Sigmoid colon (tissue), 4 donors: ENCODE measurements at regions not wholly inside any gene's neighbourhood (a gene's known extent, or its start where the extent isn't known, plus 50 kb on each side); places are given as distances from the start of the nearest gene placed in this dataset.

Experiments
- CTCF ChIP-seq, 4 experiments: fragments of 450-650 bp in 3 of 4; fragments of 200-600 bp in 1 of 4; IDR thresholded peaks; one replicate each; pipeline ENCODE4 v1.5.1; 2016 to 2019; ENCODE audit warnings: antibody characterized with exemption in 4 of 4, mild to moderate bottlenecking in 3 of 4, moderate library complexity in 2 of 4
- EP300 ChIP-seq, 4 donors: sonication (generic); formaldehyde crosslinking; IDR thresholded peaks; one replicate each; pipeline ENCODE4 v1.6.1; 2017; ENCODE audit warnings: antibody characterized with exemption in 4 of 4
- POLR2AphosphoS5 ChIP-seq, 4 donors: sonication (generic); formaldehyde crosslinking; IDR thresholded peaks; one replicate each; pipeline ENCODE4 v1.6.1; 2017; ENCODE audit warnings: antibody characterized with exemption in 4 of 4

GRCh38 chr4:22268350-22269025 lies 247.4 kb downstream of the ADGRA3 start:
- TF ChIP-seq CTCF (IDR thresholded peaks at IDR 0.05) (no peak), POLR2AphosphoS5 (IDR thresholded peaks at IDR 0.05) (no peak), EP300 (IDR thresholded peaks at IDR 0.05) (no peak)
